ENCODE measurements at regions not wholly inside any gene's neighbourhood (a gene's known extent, or its start where the extent isn't known, plus 50 kb on each side); places are given as distances from the start of the nearest gene placed in this dataset.

GRCh38 chr5:175163586-175164275, 280.3 kb downstream of the DRD1 start:
- no peak for DNase-seq

GRCh38 chr5:175162036-175162435, 281.9 kb downstream of the DRD1 start:
- DNase-seq: no peak

- DNase-seq: no peak
Observed at GRCh38 chr5:175159956-175160355, 284.0 kb downstream of the DRD1 start.

- no peak for DNase-seq
Observed at GRCh38 chr5:175148636-175149172, 295.3 kb downstream of the DRD1 start.

GRCh38 chr5:175146733-175147132, 297.2 kb downstream of the DRD1 start:
- no peak for DNase-seq

GRCh38 chr5:175141421-175141820, 302.6 kb downstream of the DRD1 start:
- DNase-seq: no peak

- DNase-seq: no peak
Observed at GRCh38 chr5:175133185-175133584, 310.8 kb downstream of the DRD1 start.

- no peak for DNase-seq
Observed at GRCh38 chr5:175131432-175131831, 312.6 kb downstream of the DRD1 start.

- no peak for DNase-seq
Observed at GRCh38 chr5:175129619-175130018, 314.4 kb downstream of the DRD1 start.

- no peak for DNase-seq
Observed at GRCh38 chr5:175129121-175129520, 314.9 kb downstream of the DRD1 start.

GRCh38 chr5:175124821-175125220, 319.2 kb downstream of the DRD1 start:
- no peak for DNase-seq

- no peak for DNase-seq
Observed at GRCh38 chr5:175124251-175124813, 319.6 kb downstream of the DRD1 start.

GRCh38 chr5:175123542-175123941, 320.4 kb downstream of the DRD1 start:
- no peak for DNase-seq

GRCh38 chr5:175121457-175121856, 322.5 kb downstream of the DRD1 start:
- DNase-seq: no peak

GRCh38 chr5:175120412-175120811, 323.6 kb downstream of the DRD1 start:
- no peak for DNase-seq

GRCh38 chr5:175118700-175119309, 325.2 kb downstream of the DRD1 start:
- DNase-seq: no peak

GRCh38 chr5:175116466-175117048, 327.4 kb downstream of the DRD1 start:
- no peak for DNase-seq

- no peak for DNase-seq
Observed at GRCh38 chr5:175115831-175116230, 328.2 kb downstream of the DRD1 start.

GRCh38 chr5:175113947-175114346, 330.0 kb downstream of the DRD1 start:
- DNase-seq: no peak

GRCh38 chr5:175109058-175109755, 334.8 kb downstream of the DRD1 start:
- no peak for DNase-seq

- no peak for DNase-seq
Observed at GRCh38 chr5:175107865-175108264, 336.1 kb downstream of the DRD1 start.

GRCh38 chr5:175107028-175107588, 336.9 kb downstream of the DRD1 start:
- no peak for DNase-seq

- no peak for DNase-seq
Observed at GRCh38 chr5:175104677-175105076, 339.3 kb downstream of the DRD1 start.
